ENCODE measurements at regions not wholly inside any gene's neighbourhood (a gene's known extent, or its start where the extent isn't known, plus 50 kb on each side); places are given as distances from the start of the nearest gene placed in this dataset.

GRCh38 chr5:90264689-90265544, 144.6 kb downstream of the CETN3 start:
- no peaks in the 10 kb centered on the region for H3K9me3 ChIP-seq (ENCODE audit: control insufficient read depth, insufficient read depth, low read depth, low read length)
- ATAC-seq (peak; percentile 81), DNase-seq (ENCODE audit: low read depth, low spot score) (peak; percentile 58)
- intact Hi-C loops (cut with micrococcal nuclease; ENCODE audit: unreplicated experiment) (loop anchor here (5.0 to 10.0 kb wide), 2 partner anchors 1380 to 1538 kb away; partner anchors contain the start of gene MEF2C), in situ Hi-C loops (cut with HindIII; ENCODE audit: low pct_unique_long_range_greater_than_20kb, low sequenced_read_pairs) (no loop called here)
- no peak overlapping the region for H3K4me3 ChIP-seq (ENCODE audit: low read depth in 2 of 2, low read length in 2 of 2)
- H3K27ac ChIP-seq (ENCODE audit: low read length) = no peak overlapping the region
- ChIA-PET CTCF (no interaction called here), POLR2A (no interaction called here)
- H3K36me3 ChIP-seq (ENCODE audit: control insufficient read depth, insufficient read depth, low read length) = no peaks in the 10 kb centered on the region
- TF ChIP-seq REST (IDR thresholded peaks at IDR 0.05; ENCODE audit: insufficient read depth in 1 of 2, low read depth in 2 of 2, low read length in 1 of 2) (no peak), CTCF (IDR thresholded peaks at IDR 0.05) (peak; percentile 96)
- H3K27me3 ChIP-seq (ENCODE audit: control insufficient read depth, insufficient read depth, low read length) = no peaks in the 10 kb centered on the region
- no TSS peak for BruUV-seq (replicated peaks)
- no peaks in the 10 kb centered on the region for H3K4me1 ChIP-seq (ENCODE audit: control insufficient read depth, insufficient read depth, low read length)

DNA sequence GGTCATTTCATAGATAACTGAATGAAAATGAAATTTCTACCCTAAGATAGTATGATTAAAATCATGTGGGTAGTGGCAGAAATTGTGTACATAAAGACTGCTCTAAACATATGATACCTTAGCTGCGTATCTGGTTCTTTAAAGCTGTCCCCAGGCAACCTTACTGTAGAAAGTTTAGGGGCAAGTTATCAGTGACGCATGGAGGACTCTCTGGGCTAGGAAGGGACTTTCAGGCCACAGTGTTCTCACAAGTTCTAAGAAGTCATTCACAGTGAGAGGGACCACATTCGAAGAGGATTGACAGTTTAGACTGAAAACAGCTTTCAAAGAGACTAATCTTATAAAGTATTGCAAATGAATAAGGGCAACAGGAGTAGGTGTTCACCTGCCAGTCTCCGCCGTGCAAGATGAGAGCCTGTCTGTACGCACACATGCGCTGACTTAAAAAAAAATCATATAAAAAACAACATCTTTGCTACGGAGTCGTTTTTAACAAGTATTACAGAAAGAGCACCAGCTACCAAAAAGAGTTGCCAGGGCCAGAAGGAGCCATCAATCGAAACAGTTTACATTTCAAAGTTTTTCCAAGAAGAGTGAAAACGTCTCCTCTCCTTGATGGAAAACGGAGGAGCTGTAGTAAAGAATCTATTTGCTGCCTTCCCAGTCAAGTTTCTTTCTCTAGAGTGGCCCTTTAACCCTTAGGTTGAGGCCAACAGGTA, 146.3 kb downstream of the CETN3 start:
- Histone ChIP-seq H3K9me3 (ENCODE audit: control insufficient read depth, insufficient read depth, low read depth, low read length) (no peaks in the 10 kb centered on the region), H3K4me3 (ENCODE audit: low read depth in 2 of 2, low read length in 2 of 2) (no peak overlapping the region), H3K27ac (ENCODE audit: low read length) (no peak overlapping the region), H3K4me1 (ENCODE audit: control insufficient read depth, insufficient read depth, low read length) (no peaks in the 10 kb centered on the region), H3K27me3 (ENCODE audit: control insufficient read depth, insufficient read depth, low read length) (no peaks in the 10 kb centered on the region), H3K36me3 (ENCODE audit: control insufficient read depth, insufficient read depth, low read length) (no peaks in the 10 kb centered on the region)
- ATAC-seq (no peak), DNase-seq (ENCODE audit: low read depth, low spot score) (no peak)
- intact Hi-C loops (cut with micrococcal nuclease; ENCODE audit: unreplicated experiment) (loop anchor here (10.0 kb wide), 1 partner anchor 1378 kb away; the partner anchor contains the start of gene MEF2C), in situ Hi-C loops (cut with HindIII; ENCODE audit: low pct_unique_long_range_greater_than_20kb, low sequenced_read_pairs) (no loop called here)
- ChIA-PET CTCF (interaction anchor here (0.6 kb wide), 5 partner anchors 544 to 1538 kb away, joined by 3 to 6 read pairs (median 3); no protein-coding TSS in a partner anchor), POLR2A (no interaction called here)
- TF ChIP-seq REST (IDR thresholded peaks at IDR 0.05; ENCODE audit: insufficient read depth in 1 of 2, low read depth in 2 of 2, low read length in 1 of 2) = no peak
- no peak for TF ChIP-seq SIN3A (IDR thresholded peaks at IDR 0.05; ENCODE audit: borderline replicate concordance, insufficient read depth, low read depth, low read length)
- no peak for TF ChIP-seq POLR2AphosphoS5 (IDR thresholded peaks at IDR 0.05; ENCODE audit: low read depth, low read length)
- no peak for TF ChIP-seq TCF7L2 (IDR thresholded peaks at IDR 0.05; ENCODE audit: low read depth, low read length)
- TF ChIP-seq CTCF (IDR thresholded peaks at IDR 0.05) = no peak
- no TSS peak for BruUV-seq (replicated peaks)
